Skin epidermis (tissue), 12 donors: ENCODE measurements at regions not wholly inside any gene's neighbourhood (a gene's known extent, or its start where the extent isn't known, plus 50 kb on each side); places are given as distances from the start of the nearest gene placed in this dataset.

ENCODE experiments used
- H3K27ac ChIP-seq, 21 experiments: fragments of 200-600 bp; sonication (generic) in 11 of 21; one replicate each; pipeline ENCODE4 v1.5.0; 2020; ENCODE audit warnings: mild to moderate bottlenecking in 3 of 21, inconsistent platforms in 2 of 21, moderate library complexity in 2 of 21
- H3K4me3 ChIP-seq, 7 experiments: fragments of 200-600 bp; sonication (generic) in 2 of 7; one replicate each; pipeline ENCODE4 v1.5.0; 2020; ENCODE audit warnings: inconsistent platforms in 2 of 7, mild to moderate bottlenecking in 2 of 7, moderate library complexity in 1 of 7

- no peak overlapping the region for H3K4me3 ChIP-seq
Measured at GRCh38 chr2:107012714-107013306, 126.8 kb upstream of the ST6GAL2 start.

GRCh38 chr2:107013884-107014283 is 127.9 kb upstream of the ST6GAL2 start:
- H3K4me3 ChIP-seq, result no peak overlapping the region
- H3K27ac ChIP-seq, result no peak overlapping the region

More at GRCh38 chr2:107012714-107013306, 126.8 kb upstream of the ST6GAL2 start:
- H3K27ac ChIP-seq, result no peak overlapping the region

- H3K4me3 ChIP-seq, result no peak overlapping the region
- H3K27ac ChIP-seq, result no peak overlapping the region
Measured at GRCh38 chr2:107018366-107018765, 132.4 kb upstream of the ST6GAL2 start.

GRCh38 chr2:107020392-107020791 is 134.4 kb upstream of the ST6GAL2 start:
- Histone ChIP-seq H3K27ac (no peak overlapping the region), H3K4me3 (no peak overlapping the region)

- Histone ChIP-seq H3K4me3 (no peak overlapping the region), H3K27ac (no peak overlapping the region)
Measured at GRCh38 chr2:107024269-107024668, 138.3 kb upstream of the ST6GAL2 start.

GRCh38 chr2:107025291-107025857 is 139.4 kb upstream of the ST6GAL2 start:
- Histone ChIP-seq H3K27ac (no peak overlapping the region), H3K4me3 (no peak overlapping the region)

- Histone ChIP-seq H3K4me3 (no peak overlapping the region), H3K27ac (no peak overlapping the region)
Measured at GRCh38 chr2:107025869-107026380, 140.0 kb upstream of the ST6GAL2 start.

GRCh38 chr2:107027205-107027604 is 141.2 kb upstream of the ST6GAL2 start:
- Histone ChIP-seq H3K27ac (no peak overlapping the region), H3K4me3 (no peak overlapping the region)

- Histone ChIP-seq H3K27ac (no peak overlapping the region), H3K4me3 (no peak overlapping the region)
Measured at GRCh38 chr2:107027810-107028209, 141.8 kb upstream of the ST6GAL2 start.

GRCh38 chr2:107028661-107029060 is 142.7 kb upstream of the ST6GAL2 start:
- Histone ChIP-seq H3K27ac (no peak overlapping the region), H3K4me3 (no peak overlapping the region)

GRCh38 chr2:107036293-107036692 is 150.3 kb upstream of the ST6GAL2 start:
- Histone ChIP-seq H3K27ac (no peak overlapping the region), H3K4me3 (no peak overlapping the region)

GRCh38 chr2:107062173-107062572 is 176.2 kb upstream of the ST6GAL2 start:
- no peak overlapping the region for H3K27ac ChIP-seq
- no peak overlapping the region for H3K4me3 ChIP-seq

GRCh38 chr2:107062599-107063220 is 176.7 kb upstream of the ST6GAL2 start:
- no peak overlapping the region for H3K27ac ChIP-seq

GRCh38 chr2:107063228-107063627 is 177.3 kb upstream of the ST6GAL2 start:
- Histone ChIP-seq H3K27ac (no peak overlapping the region), H3K4me3 (no peak overlapping the region)

More at GRCh38 chr2:107062599-107063220, 176.7 kb upstream of the ST6GAL2 start:
- H3K4me3 ChIP-seq, result no peak overlapping the region

GRCh38 chr2:107064750-107065149 is 178.8 kb upstream of the ST6GAL2 start:
- no peak overlapping the region for H3K4me3 ChIP-seq
- H3K27ac ChIP-seq, result no peak overlapping the region

- no peak overlapping the region for H3K4me3 ChIP-seq
- H3K27ac ChIP-seq, result no peak overlapping the region
Measured at GRCh38 chr2:107068069-107068916, 182.3 kb upstream of the ST6GAL2 start.

GRCh38 chr2:107069890-107070289 is 183.9 kb upstream of the ST6GAL2 start:
- H3K4me3 ChIP-seq, result no peak overlapping the region
- H3K27ac ChIP-seq, result no peak overlapping the region

- Histone ChIP-seq H3K27ac (no peak overlapping the region), H3K4me3 (no peak overlapping the region)
Measured at GRCh38 chr2:107072150-107072940, 186.4 kb upstream of the ST6GAL2 start.

- no peak overlapping the region for H3K4me3 ChIP-seq
- no peak overlapping the region for H3K27ac ChIP-seq
Measured at GRCh38 chr2:107078584-107078983, 192.6 kb upstream of the ST6GAL2 start.

- H3K4me3 ChIP-seq, result no peak overlapping the region
- no peak overlapping the region for H3K27ac ChIP-seq
Measured at GRCh38 chr2:107086497-107086896, 200.5 kb upstream of the ST6GAL2 start.
